Heart right ventricle (tissue), 16 donors: ENCODE measurements at regions not wholly inside any gene's neighbourhood (a gene's known extent, or its start where the extent isn't known, plus 50 kb on each side); places are given as distances from the start of the nearest gene placed in this dataset.

Experiments
- ATAC-seq, 8 donors: fragments of 200-7000 bp; cut with Tn5 transposase; one replicate each; pipeline ENCODE4 v1.9.1; 2020; ENCODE audit warnings: mild to moderate bottlenecking in 8 of 8, moderate library complexity in 8 of 8, moderate number of reproducible peaks in 1 of 8
- DNase-seq, 2 donors: peaks; one replicate each; pipeline ENCODE4 v3.0.0-alpha.2; 2020
- H3K27ac ChIP-seq, 10 donors: fragments of 200-600 bp; sonication (generic) in 2 of 10; one replicate each; pipeline versions ENCODE4 v1.5.0 to v1.8.0; 2020 to 2022; ENCODE audit warnings: mild to moderate bottlenecking in 3 of 10
- H3K27me3 ChIP-seq, 7 donors: fragments of 200-600 bp; one replicate each; pipeline ENCODE4 v1.8.0; 2021 to 2022; ENCODE audit warnings: mild to moderate bottlenecking in 2 of 7
- H3K36me3 ChIP-seq, 9 donors: fragments of 200-600 bp; sonication (generic) in 1 of 9; one replicate each; pipeline versions ENCODE4 v1.5.0 to v1.8.0; 2020 to 2022; ENCODE audit warnings: mild to moderate bottlenecking in 2 of 9
- H3K4me1 ChIP-seq, 9 donors: fragments of 200-600 bp; sonication (generic) in 1 of 9; one replicate each; pipeline versions ENCODE4 v1.5.0 to v1.8.0; 2020 to 2022; ENCODE audit warnings: mild to moderate bottlenecking in 4 of 9
- H3K4me3 ChIP-seq, 10 donors: fragments of 200-600 bp; sonication (generic) in 2 of 10; one replicate each; pipeline versions ENCODE4 v1.5.0 to v1.8.0; 2020 to 2022; ENCODE audit warnings: mild to moderate bottlenecking in 7 of 10, moderate library complexity in 2 of 10
- H3K9me3 ChIP-seq, 11 donors: fragments of 200-600 bp in 10 of 11; sonication (generic) in 2 of 11; one replicate each; pipeline versions ENCODE4 v1.5.0 to v1.8.0; 2013 to 2022; ENCODE audit warnings: mild to moderate bottlenecking in 2 of 11, control low read depth in 1 of 11, moderate library complexity in 1 of 11
- CTCF ChIP-seq, 9 donors: fragments of 200-600 bp; sonication (generic) in 2 of 9; IDR thresholded peaks; one replicate each; pipeline versions ENCODE4 v1.5.0 to v1.8.0; 2021 to 2022; ENCODE audit warnings: antibody characterized with exemption in 9 of 9, mild to moderate bottlenecking in 5 of 9, moderate library complexity in 1 of 9
- WGBS, 2 donors: extraction: QIAGEN DNeasy Blood & Tissue Kit; methylation state at CpG; one replicate each; pipeline ENCODE4 v1.1.7; 2013; ENCODE audit warnings: inconsistent platforms in 1 of 2; 5-methylcytosine and 5-hydroxymethylcytosine counted together
- intact Hi-C, 10 donors: fragments of 100-400 bp; cut with DNase I; formaldehyde crosslinking; loops; one replicate each; pipeline versions ENCODE4 v1.11.1 to v1.14.2; 2022
- donor health status: Arrhythmogenic right ventricular cardiomyopathy.
- donor health status: ischemic (EF 13 %, LVEDD 7.1; RV severe dilation, severe dysfunction).
- donor health status: healthy with polysubstance abuse.
- donor health status: DM: no; HTN: yes; CAD: no.
- donor health status: DM: no; HTN: no; CAD: no.
- donor health status: ischemic (EF 25% LVEDD 6.9; RV normal size, moderate dysfunction).
- donor health status: ischemic (EF 25% LVEDD 5.7; RV mildly dilated, moderate dysfunction).
- donor health status: healthy.
- donor health status: DM: yes; HTN: yes; CAD: no.
- donor health status: Ischemic cardiomyopathy.
- donor health status: ischemic (EF 35%, LVEDD 5.7; RV mildly dilated, moderate dysfunction).
- donor health status: nonischemic (EF 11% LVEDD 7.7; RV severe dilation, severe dysfunction).
- donor health status: DM: yes; HTN: yes; CAD: no.
- donor health status: PGD.
- donor health status: ischemic (EF 29% LVEDD 5.4; RV normal size, mild dysfunction).
- donor health status: nonischemic (EF 23%, LVEDD 6.1; RV moderate dilation, normal function).

DNA sequence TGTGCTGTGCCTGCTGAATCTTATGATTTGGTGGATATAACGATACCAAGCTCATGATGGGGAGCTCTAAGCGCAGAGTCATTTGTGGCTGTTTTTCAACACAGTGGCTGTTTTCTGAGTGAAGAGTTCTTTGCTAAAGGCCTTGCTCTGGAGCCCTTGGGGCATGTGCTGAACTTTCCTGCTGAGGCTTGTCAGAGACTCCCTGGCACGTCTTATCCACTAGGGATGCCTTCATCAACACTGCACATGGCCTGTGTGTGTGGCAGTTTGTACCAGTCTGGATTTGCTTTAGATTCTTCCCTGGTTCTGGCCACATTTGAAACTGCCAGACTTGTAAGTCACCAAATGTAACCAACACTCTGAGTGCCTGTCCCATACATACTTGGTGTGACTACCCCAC, 188.2 kb downstream of the DMRT2 start:
- Histone ChIP-seq H3K27me3 (no peaks in the 10 kb centered on the region), H3K9me3 (no peaks in the 10 kb centered on the region), H3K27ac (no peak overlapping the region), H3K4me3 (no peak overlapping the region), H3K4me1 (peaks cover 0 to 4% (median 0%) of the 10 kb centered on the region in 9 donors), H3K36me3 (no peaks in the 10 kb centered on the region)
- intact Hi-C loops = no loop called here
- DNase-seq (no peak), ATAC-seq (peak in 1 of 8 donors; percentile 42)
- no peak for TF ChIP-seq CTCF (IDR thresholded peaks at IDR 0.05)
- WGBS, 2 donors = 62 to 80% methylated on average over 3 of the region's 3 CpGs

GRCh38 chr9:1248743-1249142, 198.6 kb downstream of the DMRT2 start:
- H3K4me1 ChIP-seq = peaks cover 0 to 11% (median 5%) of the 10 kb centered on the region in 9 donors
- no peak overlapping the region for H3K27ac ChIP-seq
- H3K9me3 ChIP-seq = no peaks in the 10 kb centered on the region
- TF ChIP-seq CTCF (IDR thresholded peaks at IDR 0.05) = no peak
- ATAC-seq (no peak), DNase-seq (no peak)
- intact Hi-C loops = no loop called here
- 38 to 47% methylated on average over 3 of the region's 3 CpGs for WGBS, 2 donors
- H3K36me3 ChIP-seq = no peaks in the 10 kb centered on the region
- no peaks in the 10 kb centered on the region for H3K27me3 ChIP-seq
- H3K4me3 ChIP-seq = no peak overlapping the region

DNA sequence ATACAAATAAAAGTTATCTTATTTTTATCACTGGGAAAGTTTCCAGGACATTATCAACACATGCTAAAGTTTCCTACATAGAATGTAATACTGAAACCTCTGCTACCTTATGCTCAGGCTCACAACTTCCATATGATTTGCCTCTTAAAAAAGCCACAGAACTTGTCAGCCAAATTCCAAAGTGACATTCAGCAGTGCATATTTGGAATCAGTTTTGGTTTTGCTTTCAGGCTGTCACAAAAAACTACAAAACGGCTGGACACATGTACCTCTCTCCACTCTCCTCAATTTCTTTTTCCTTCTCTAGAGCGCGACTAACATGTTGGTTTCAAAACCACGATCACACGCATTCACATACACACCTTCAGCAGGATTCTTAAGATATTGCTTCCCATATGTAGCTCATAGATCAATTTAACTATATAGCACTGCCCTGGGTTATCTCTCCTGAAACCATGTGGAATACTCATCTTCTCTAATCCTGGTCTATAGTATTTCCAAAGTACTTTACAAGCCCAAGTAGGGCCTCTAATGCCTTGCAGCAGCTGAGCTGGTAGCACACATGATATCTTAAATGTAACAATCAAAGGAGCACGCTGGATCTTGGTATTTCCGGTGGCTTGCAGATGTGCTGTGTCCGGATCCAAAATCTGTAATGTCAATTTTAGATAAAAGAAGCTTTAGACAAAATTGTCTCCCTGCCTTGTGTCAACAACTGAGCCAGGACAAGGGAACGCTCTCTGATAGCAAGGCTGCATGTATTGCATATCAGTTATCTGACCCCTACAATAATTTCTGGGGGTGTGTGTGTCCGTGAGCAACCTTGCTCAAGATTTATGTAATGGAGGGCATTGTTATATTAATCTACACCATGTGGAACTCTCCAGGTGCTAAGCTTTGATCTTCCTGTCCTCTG, 203.2 kb downstream of the DMRT2 start:
- no peak for TF ChIP-seq CTCF (IDR thresholded peaks at IDR 0.05)
- Histone ChIP-seq H3K27me3 (no peaks in the 10 kb centered on the region), H3K36me3 (no peaks in the 10 kb centered on the region), H3K9me3 (no peaks in the 10 kb centered on the region), H3K27ac (no peak overlapping the region), H3K4me1 (peaks cover 0 to 14% (median 6%) of the 10 kb centered on the region in 9 donors), H3K4me3 (no peak overlapping the region)
- peak in 1 of 8 donors; percentile 25 for ATAC-seq
- WGBS, 2 donors = 42 to 46% methylated on average over 10 of the region's 10 CpGs
- no peak for DNase-seq
- intact Hi-C loops = no loop called here

DNA sequence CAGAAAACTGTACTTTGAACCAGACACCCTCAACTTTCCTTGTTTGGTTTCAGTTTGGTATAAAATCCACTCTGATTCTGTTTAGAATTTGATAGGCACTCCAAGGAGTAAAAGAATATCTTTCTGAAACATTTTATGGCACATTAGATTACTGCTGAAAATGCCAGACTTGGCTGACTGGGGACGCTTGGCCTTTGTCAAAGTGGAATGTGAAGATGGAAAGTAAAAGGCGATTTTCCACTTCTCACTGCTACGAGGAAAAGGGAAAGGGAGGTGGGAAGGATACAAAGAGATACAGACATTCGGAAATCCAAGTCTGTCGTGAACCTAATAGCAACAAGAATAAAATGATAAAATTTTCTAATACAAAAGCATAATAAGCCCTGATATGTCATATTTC, 203.9 kb downstream of the DMRT2 start:
- WGBS, 2 donors = 69 to 75% methylated on average over 5 of the region's 5 CpGs
- H3K4me1 ChIP-seq = peaks cover 0 to 14% (median 6%) of the 10 kb centered on the region in 9 donors
- TF ChIP-seq CTCF (IDR thresholded peaks at IDR 0.05) = no peak
- ATAC-seq (no peak), DNase-seq (no peak)
- H3K27ac ChIP-seq = no peak overlapping the region
- no peak overlapping the region for H3K4me3 ChIP-seq
- H3K36me3 ChIP-seq = no peaks in the 10 kb centered on the region
- intact Hi-C loops = no loop called here
- H3K27me3 ChIP-seq = no peaks in the 10 kb centered on the region
- no peaks in the 10 kb centered on the region for H3K9me3 ChIP-seq
